ENCODE measurements at regions not wholly inside any gene's neighbourhood (a gene's known extent, or its start where the extent isn't known, plus 50 kb on each side); places are given as distances from the start of the nearest gene placed in this dataset.

DNA sequence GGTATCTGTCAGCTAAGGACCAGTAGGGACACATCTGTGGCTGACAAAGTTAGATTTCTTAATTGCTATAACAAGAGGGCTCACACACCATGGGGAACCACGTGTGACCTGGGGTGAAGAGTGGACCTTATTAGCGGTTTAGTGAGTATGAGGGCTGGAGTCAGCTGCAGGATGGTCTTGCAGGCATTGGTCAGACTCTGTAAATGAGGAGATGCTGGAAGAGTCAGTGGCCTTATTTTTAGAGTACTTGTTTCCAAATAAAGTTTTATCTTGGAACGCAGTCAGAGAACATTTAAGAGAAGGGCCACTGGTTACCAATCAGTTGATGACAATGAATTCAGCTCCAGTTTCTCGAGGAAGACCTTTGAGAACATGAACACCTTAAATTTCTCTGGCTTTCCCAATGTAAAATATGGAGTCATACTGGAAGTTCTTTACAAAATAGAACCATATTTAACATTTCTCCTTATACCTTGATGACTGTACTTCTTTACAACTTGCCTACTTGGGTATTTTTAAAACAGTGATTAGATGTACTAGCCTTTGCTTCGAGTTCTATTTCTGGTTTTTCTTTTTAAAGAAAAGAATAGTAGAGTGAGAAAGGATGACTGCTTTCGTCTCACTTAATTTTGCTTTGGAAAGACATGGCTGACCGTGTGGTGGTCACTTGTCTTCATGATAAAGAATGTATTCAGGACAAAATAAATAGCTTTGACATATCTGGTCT lies 185.9 kb upstream of the S1PR3 start:
- no peak for DNase-seq (ENCODE audit: low read depth, low spot score)
- ChIA-PET CTCF (interaction anchor here (0.6 kb wide), 1 partner anchor 63 kb away, joined by 4 read pairs; no protein-coding TSS in a partner anchor), POLR2A (no interaction called here)
- H3K9me3 ChIP-seq (ENCODE audit: control insufficient read depth, insufficient read depth, low read length), result peaks cover 4% of the 10 kb centered on the region; the same call in 1 of the 2 replicates
- H3K27ac ChIP-seq (ENCODE audit: low read depth, low read length), result no peak overlapping the region
- H3K4me3 ChIP-seq (ENCODE audit: low read depth, low read length), result no peak overlapping the region
- TF ChIP-seq, protein P1, sequence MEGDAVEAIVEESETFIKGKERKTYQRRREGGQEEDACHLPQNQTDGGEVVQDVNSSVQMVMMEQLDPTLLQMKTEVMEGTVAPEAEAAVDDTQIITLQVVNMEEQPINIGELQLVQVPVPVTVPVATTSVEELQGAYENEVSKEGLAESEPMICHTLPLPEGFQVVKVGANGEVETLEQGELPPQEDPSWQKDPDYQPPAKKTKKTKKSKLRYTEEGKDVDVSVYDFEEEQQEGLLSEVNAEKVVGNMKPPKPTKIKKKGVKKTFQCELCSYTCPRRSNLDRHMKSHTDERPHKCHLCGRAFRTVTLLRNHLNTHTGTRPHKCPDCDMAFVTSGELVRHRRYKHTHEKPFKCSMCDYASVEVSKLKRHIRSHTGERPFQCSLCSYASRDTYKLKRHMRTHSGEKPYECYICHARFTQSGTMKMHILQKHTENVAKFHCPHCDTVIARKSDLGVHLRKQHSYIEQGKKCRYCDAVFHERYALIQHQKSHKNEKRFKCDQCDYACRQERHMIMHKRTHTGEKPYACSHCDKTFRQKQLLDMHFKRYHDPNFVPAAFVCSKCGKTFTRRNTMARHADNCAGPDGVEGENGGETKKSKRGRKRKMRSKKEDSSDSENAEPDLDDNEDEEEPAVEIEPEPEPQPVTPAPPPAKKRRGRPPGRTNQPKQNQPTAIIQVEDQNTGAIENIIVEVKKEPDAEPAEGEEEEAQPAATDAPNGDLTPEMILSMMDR (IDR thresholded peaks at IDR 0.05; ENCODE audit: low read depth, low read length), result no peak
- H3K27me3 ChIP-seq (ENCODE audit: control insufficient read depth, insufficient read depth, low read length), result no peaks in the 10 kb centered on the region

DNA sequence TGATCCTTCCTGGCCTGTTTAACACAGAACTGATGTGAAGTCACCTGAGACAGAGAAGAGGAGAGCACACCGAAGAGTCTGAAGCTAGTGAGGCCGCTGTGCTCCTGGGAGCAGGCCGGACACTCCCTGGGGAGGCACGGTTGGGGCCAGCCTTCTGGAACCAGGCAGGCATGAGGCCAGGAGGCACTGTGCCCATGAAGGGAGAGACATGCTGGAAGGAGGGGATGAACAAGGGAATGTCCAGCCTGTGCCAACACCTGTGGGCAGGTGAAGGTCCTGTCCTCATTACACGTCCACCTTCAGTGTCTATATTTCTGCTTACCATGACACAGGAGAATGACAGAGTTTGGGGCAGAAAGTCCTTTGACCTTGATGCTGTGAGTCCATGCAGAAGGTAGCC lies 183.8 kb upstream of the S1PR3 start:
- TF ChIP-seq, protein P1 (IDR thresholded peaks at IDR 0.05; ENCODE audit: low read depth, low read length), result no peak
- POLR2A ChIA-PET, result no interaction called here
- H3K4me3 ChIP-seq (ENCODE audit: low read depth, low read length), result no peak overlapping the region
- CTCF ChIA-PET, result no interaction called here
- no peak overlapping the region for H3K27ac ChIP-seq (ENCODE audit: low read depth, low read length)
- peaks cover 4% of the 10 kb centered on the region; the same call in 1 of the 2 replicates for H3K9me3 ChIP-seq (ENCODE audit: control insufficient read depth, insufficient read depth, low read length)
- DNase-seq (ENCODE audit: low read depth, low spot score), result no peak
- no peaks in the 10 kb centered on the region for H3K27me3 ChIP-seq (ENCODE audit: control insufficient read depth, insufficient read depth, low read length)

DNA sequence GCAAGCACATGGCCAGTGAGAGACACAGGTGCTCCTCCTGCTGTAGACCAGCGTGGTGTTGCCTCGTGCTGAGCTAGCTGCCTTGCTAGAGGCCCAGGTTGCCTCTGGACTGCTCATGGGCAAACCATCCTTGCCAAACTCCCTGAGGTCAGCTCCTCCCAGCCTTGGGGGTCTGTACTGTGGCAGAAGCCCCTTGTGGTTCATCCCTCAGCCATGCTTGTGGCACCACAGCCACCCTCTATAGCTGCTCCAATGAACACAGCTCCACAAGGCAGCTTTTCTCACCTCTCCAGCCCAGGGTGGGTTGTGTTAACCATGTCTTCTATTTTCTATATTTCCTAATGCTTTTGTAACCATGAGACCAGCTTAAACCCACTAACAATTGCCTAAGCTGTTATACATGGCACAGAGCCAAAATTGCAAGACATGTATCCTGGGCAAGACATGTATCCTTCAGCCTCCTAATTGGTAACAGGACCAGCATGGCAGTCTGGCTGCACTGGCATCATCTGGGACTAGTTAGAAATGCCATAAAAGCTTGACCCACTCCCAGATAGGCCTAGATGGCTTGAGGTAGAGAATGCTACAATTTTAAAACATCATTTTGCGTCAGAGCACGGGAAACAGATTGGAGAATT lies 183.1 kb upstream of the S1PR3 start:
- H3K9me3 ChIP-seq (ENCODE audit: control insufficient read depth, insufficient read depth, low read length), result peaks cover 4% of the 10 kb centered on the region; the same call in 1 of the 2 replicates
- no peaks in the 10 kb centered on the region for H3K27me3 ChIP-seq (ENCODE audit: control insufficient read depth, insufficient read depth, low read length)
- ChIA-PET CTCF (no interaction called here), POLR2A (interaction anchor here (0.6 kb wide), 1 partner anchor 277 kb away, joined by 4 read pairs; no protein-coding TSS in a partner anchor)
- no peak overlapping the region for H3K4me3 ChIP-seq (ENCODE audit: low read depth, low read length)
- no peak for DNase-seq (ENCODE audit: low read depth, low spot score)
- H3K27ac ChIP-seq (ENCODE audit: low read depth, low read length), result no peak overlapping the region
- TF ChIP-seq, protein P1 (IDR thresholded peaks at IDR 0.05; ENCODE audit: low read depth, low read length), result no peak

DNA sequence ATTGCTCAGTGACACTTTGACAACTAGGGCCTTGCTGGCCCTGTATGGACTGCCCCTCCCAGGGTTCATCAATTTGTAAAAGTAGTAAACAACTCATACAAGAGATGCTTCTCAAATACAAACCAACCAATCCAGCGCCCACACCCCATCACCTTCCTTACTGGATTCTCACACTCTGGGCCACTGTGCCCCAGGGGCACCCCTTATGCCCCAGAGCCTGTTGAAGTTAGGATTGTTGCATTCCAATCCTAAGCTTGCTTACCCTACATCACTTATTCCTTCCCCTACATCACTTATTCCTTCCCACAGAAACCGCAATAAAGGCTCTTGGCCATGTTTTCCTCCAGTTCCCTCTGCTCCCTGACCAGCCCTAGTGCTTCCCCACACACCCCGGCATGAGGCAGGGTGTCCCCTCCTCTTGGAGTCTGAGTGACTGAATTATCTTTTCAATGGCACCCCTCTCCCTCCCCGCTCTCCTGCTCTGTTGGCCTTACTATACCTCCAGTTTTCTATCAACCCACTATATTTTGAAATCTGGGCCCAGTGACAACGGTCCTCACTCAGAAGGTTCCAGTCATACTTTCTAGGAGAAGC lies 182.4 kb upstream of the S1PR3 start:
- POLR2A ChIA-PET, result interaction anchor here (0.6 kb wide), 1 partner anchor 278 kb away, joined by 4 read pairs; no protein-coding TSS in a partner anchor
- TF ChIP-seq, protein P1 (IDR thresholded peaks at IDR 0.05; ENCODE audit: low read depth, low read length), result no peak
- no peak overlapping the region for H3K4me3 ChIP-seq (ENCODE audit: low read depth, low read length)
- no peaks in the 10 kb centered on the region for H3K27me3 ChIP-seq (ENCODE audit: control insufficient read depth, insufficient read depth, low read length)
- H3K9me3 ChIP-seq (ENCODE audit: control insufficient read depth, insufficient read depth, low read length), result peaks cover 4% of the 10 kb centered on the region; the same call in 1 of the 2 replicates
- H3K27ac ChIP-seq (ENCODE audit: low read depth, low read length), result no peak overlapping the region
- DNase-seq (ENCODE audit: low read depth, low spot score), result no peak
- CTCF ChIA-PET, result no interaction called here
